ENCODE measurements at regions not wholly inside any gene's neighbourhood (a gene's known extent, or its start where the extent isn't known, plus 50 kb on each side); places are given as distances from the start of the nearest gene placed in this dataset.

GRCh38 chr5:87940775-87941174, 327.9 kb downstream of the TMEM161B start:
- TF ChIP-seq RCOR1 (IDR thresholded peaks at IDR 0.05; ENCODE audit: low read length), result no peak
- no peak for TF ChIP-seq MEF2A (IDR thresholded peaks at IDR 0.05; ENCODE audit: borderline replicate concordance, low read depth)
- TF ChIP-seq PBX3 (IDR thresholded peaks at IDR 0.05), result no peak
- no peak for TF ChIP-seq EZH2phosphoT487 (IDR thresholded peaks at IDR 0.05; ENCODE audit: borderline replicate concordance, low read depth)
- TF ChIP-seq MXI1 (IDR thresholded peaks at IDR 0.05; ENCODE audit: low read depth, low read length), result no peak
- no peak for TF ChIP-seq FOSL2 (IDR thresholded peaks at IDR 0.05; ENCODE audit: borderline replicate concordance, low read depth)
- no peak for TF ChIP-seq REST (IDR thresholded peaks at IDR 0.05; ENCODE audit: low read depth, low read length)
- no peak for TF ChIP-seq USF1 (IDR thresholded peaks at IDR 0.05; ENCODE audit: borderline replicate concordance, low read depth)
- no peak for TF ChIP-seq NRF1 (IDR thresholded peaks at IDR 0.05; ENCODE audit: low read depth, low read length)
- no peak for TF ChIP-seq YY1 (IDR thresholded peaks at IDR 0.05; ENCODE audit: low read depth)
- no peaks in the 10 kb centered on the region for H3K9me3 ChIP-seq
- CTCF ChIA-PET, result no interaction called here

GRCh38 chr5:87936667-87937066, 332.0 kb downstream of the TMEM161B start:
- H3K9me3 ChIP-seq, result no peaks in the 10 kb centered on the region
- H3K4me2 ChIP-seq, result no peak overlapping the region
- CTCF ChIA-PET, result no interaction called here
- H3K27ac ChIP-seq (ENCODE audit: low read depth in 2 of 2, low read length in 1 of 2), result no peak overlapping the region
- H3K36me3 ChIP-seq (replicated peaks in 1 of 2; ENCODE audit: control insufficient read depth in 1 of 2, insufficient read depth in 2 of 2, low read length in 1 of 2), result no peaks in the 10 kb centered on the region
- no peaks in the 10 kb centered on the region for H3F3A ChIP-seq (replicated peaks; ENCODE audit: insufficient read depth)
- H3K27me3 ChIP-seq (ENCODE audit: insufficient read depth), result no peaks in the 10 kb centered on the region
- DNase-seq, result no peak
- POLR2A ChIA-PET, result no interaction called here
- H3K9ac ChIP-seq, result no peak overlapping the region
- H2AFZ ChIP-seq (ENCODE audit: low read depth), result no peak overlapping the region
- no peaks in the 10 kb centered on the region for H3K4me1 ChIP-seq (ENCODE audit: control insufficient read depth in 1 of 2, insufficient read depth in 2 of 2, low read depth in 1 of 2, low read length in 1 of 2)
- no peaks in the 10 kb centered on the region for H3K79me2 ChIP-seq (ENCODE audit: insufficient read depth)
- H3K4me3 ChIP-seq (ENCODE audit: low read depth in 2 of 2, low read length in 1 of 2), result no peak overlapping the region
- no peaks in the 10 kb centered on the region for H4K20me1 ChIP-seq (ENCODE audit: insufficient read depth)
- H3K9me2 ChIP-seq, result no peaks in the 10 kb centered on the region
- TF ChIP-seq EZH2phosphoT487 (IDR thresholded peaks at IDR 0.05; ENCODE audit: borderline replicate concordance, low read depth) (no peak), NRF1 (IDR thresholded peaks at IDR 0.05; ENCODE audit: low read depth, low read length) (no peak)

More at GRCh38 chr5:87940775-87941174, 327.9 kb downstream of the TMEM161B start:
- DNase-seq, result no peak
- no peaks in the 10 kb centered on the region for H3K4me1 ChIP-seq (ENCODE audit: control insufficient read depth in 1 of 2, insufficient read depth in 2 of 2, low read depth in 1 of 2, low read length in 1 of 2)
- no peaks in the 10 kb centered on the region for H3K79me2 ChIP-seq (ENCODE audit: insufficient read depth)
- no peaks in the 10 kb centered on the region for H4K20me1 ChIP-seq (ENCODE audit: insufficient read depth)
- H3K4me3 ChIP-seq (ENCODE audit: low read depth in 2 of 2, low read length in 1 of 2), result no peak overlapping the region
- POLR2A ChIA-PET, result no interaction called here
- no peak overlapping the region for H3K4me2 ChIP-seq
- no peaks in the 10 kb centered on the region for H3K36me3 ChIP-seq (replicated peaks in 1 of 2; ENCODE audit: control insufficient read depth in 1 of 2, insufficient read depth in 2 of 2, low read length in 1 of 2)
- H3K27ac ChIP-seq (ENCODE audit: low read depth in 2 of 2, low read length in 1 of 2), result no peak overlapping the region
- H3F3A ChIP-seq (replicated peaks; ENCODE audit: insufficient read depth), result no peaks in the 10 kb centered on the region
- no peak overlapping the region for H3K9ac ChIP-seq
- no peaks in the 10 kb centered on the region for H3K9me2 ChIP-seq
- WGBS (ENCODE audit: low lambda C conversion rate), result 1% methylated on average over 4 of the region's 4 CpGs
- no peak overlapping the region for H2AFZ ChIP-seq (ENCODE audit: low read depth)
- H3K27me3 ChIP-seq (ENCODE audit: insufficient read depth), result no peaks in the 10 kb centered on the region

Data from SK-N-SH (cell line).